Stomach (tissue), 8 donors: ENCODE measurements at regions not wholly inside any gene's neighbourhood (a gene's known extent, or its start where the extent isn't known, plus 50 kb on each side); places are given as distances from the start of the nearest gene placed in this dataset.
A peak's percentile ranks its signal among the peaks of the same experiment; 100 is the strongest.

Experiments
- DNase-seq, 2 donors: peaks; one replicate each; pipeline versions ENCODE4 v3.0.0 to v3.0.0-alpha.2; 2013 to 2019
- H3K27ac ChIP-seq, 5 donors: fragments of 200-600 bp in 4 of 5; sonication (generic) in 4 of 5; one replicate each; pipeline ENCODE4 v1.5.1; 2013 to 2019; ENCODE audit warnings: mild to moderate bottlenecking in 1 of 5, moderate library complexity in 1 of 5
- H3K27me3 ChIP-seq, 3 donors: fragments of 200-600 bp; sonication (generic); one replicate each; pipeline ENCODE4 v1.5.1; 2017 to 2019; ENCODE audit warnings: mixed run types in 1 of 3
- H3K36me3 ChIP-seq, 4 donors: fragments of 200-600 bp; sonication (generic); 1 replicate in 3 of 4; 2 replicates in 1 of 4; pipeline ENCODE4 v1.5.1; 2016 to 2019
- H3K4me1 ChIP-seq, 4 donors: fragments of 200-600 bp; sonication (generic); one replicate each; pipeline ENCODE4 v1.5.1; 2016 to 2019
- H3K4me3 ChIP-seq, 4 donors: fragments of 200-600 bp; sonication (generic) in 3 of 4; one replicate each; pipeline ENCODE4 v1.5.1; 2016 to 2019; ENCODE audit warnings: mild to moderate bottlenecking in 1 of 4
- H3K9me3 ChIP-seq, 4 donors: fragments of 200-600 bp; sonication (generic); one replicate each; pipeline ENCODE4 v1.5.1; 2016 to 2019
- EP300 ChIP-seq: sonication (generic); formaldehyde crosslinking; IDR thresholded peaks from one replicate; pipeline ENCODE4 v1.6.1; 2017; ENCODE audit warnings: antibody characterized with exemption
- POLR2A ChIP-seq, 4 donors: fragments of 450-650 bp; IDR thresholded peaks; one replicate each; pipeline ENCODE4 v1.6.1; 2016; ENCODE audit warnings: antibody characterized with exemption in 4 of 4, control low read depth in 2 of 4, mild to moderate bottlenecking in 1 of 4, moderate library complexity in 1 of 4
- POLR2AphosphoS5 ChIP-seq, 3 donors: sonication (generic); formaldehyde crosslinking; IDR thresholded peaks; one replicate each; pipeline ENCODE4 v1.6.1; 2016; ENCODE audit warnings: antibody characterized with exemption in 3 of 3
- WGBS, 5 donors: extraction: QIAGEN DNeasy Blood & Tissue Kit in 3 of 5; methylation state at CpG; one replicate each; pipeline versions ENCODE4 v1.1.5 to v1.1.7; 2013 to 2018; 5-methylcytosine and 5-hydroxymethylcytosine counted together
- intact Hi-C: fragments of 100-400 bp; cut with DNase I; formaldehyde crosslinking; loops from one replicate; pipeline ENCODE4 v1.15.1; 2023; ENCODE audit warnings: low total_unique reads
- TF ChIP-seq, protein P1 (sequence below), 7 experiments: fragments of 450-650 bp in 4 of 7; fragments of 200-600 bp in 3 of 7; sonication (generic) in 3 of 7; IDR thresholded peaks; one replicate each; pipeline ENCODE4 v1.5.1; 2016 to 2019; ENCODE audit warnings: antibody characterized with exemption in 7 of 7, control low read depth in 2 of 7, mild to moderate bottlenecking in 1 of 7
- donor health status: healthy with polysubstance abuse.
- donor health status: Bipolar disorder and iron deficiency.
- donor health status: healthy.

GRCh38 chr17:73698966-73699365 is 54.7 kb upstream of the SDK2 start:
- TF ChIP-seq POLR2AphosphoS5 (IDR thresholded peaks at IDR 0.05) (no peak), EP300 (no peak), POLR2A (IDR thresholded peaks at IDR 0.05) (no peak)
- TF ChIP-seq, protein P1, sequence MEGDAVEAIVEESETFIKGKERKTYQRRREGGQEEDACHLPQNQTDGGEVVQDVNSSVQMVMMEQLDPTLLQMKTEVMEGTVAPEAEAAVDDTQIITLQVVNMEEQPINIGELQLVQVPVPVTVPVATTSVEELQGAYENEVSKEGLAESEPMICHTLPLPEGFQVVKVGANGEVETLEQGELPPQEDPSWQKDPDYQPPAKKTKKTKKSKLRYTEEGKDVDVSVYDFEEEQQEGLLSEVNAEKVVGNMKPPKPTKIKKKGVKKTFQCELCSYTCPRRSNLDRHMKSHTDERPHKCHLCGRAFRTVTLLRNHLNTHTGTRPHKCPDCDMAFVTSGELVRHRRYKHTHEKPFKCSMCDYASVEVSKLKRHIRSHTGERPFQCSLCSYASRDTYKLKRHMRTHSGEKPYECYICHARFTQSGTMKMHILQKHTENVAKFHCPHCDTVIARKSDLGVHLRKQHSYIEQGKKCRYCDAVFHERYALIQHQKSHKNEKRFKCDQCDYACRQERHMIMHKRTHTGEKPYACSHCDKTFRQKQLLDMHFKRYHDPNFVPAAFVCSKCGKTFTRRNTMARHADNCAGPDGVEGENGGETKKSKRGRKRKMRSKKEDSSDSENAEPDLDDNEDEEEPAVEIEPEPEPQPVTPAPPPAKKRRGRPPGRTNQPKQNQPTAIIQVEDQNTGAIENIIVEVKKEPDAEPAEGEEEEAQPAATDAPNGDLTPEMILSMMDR (IDR thresholded peaks at IDR 0.05) = no peak
- H3K4me3 ChIP-seq = no peak overlapping the region

GRCh38 chr17:73701701-73702100 is 57.5 kb upstream of the SDK2 start:
- no peak overlapping the region for H3K4me3 ChIP-seq
- 38 to 53% (median 44%) methylated on average over 8 of the region's 8 CpGs for WGBS, 5 donors

More at GRCh38 chr17:73698966-73699365, 54.7 kb upstream of the SDK2 start:
- Histone ChIP-seq H3K27me3 (peaks cover 0 to 6% (median 0%) of the 10 kb centered on the region in 3 donors), H3K27ac (no peak overlapping the region), H3K36me3 (no peaks in the 10 kb centered on the region), H3K4me1 (no peaks in the 10 kb centered on the region), H3K9me3 (no peaks in the 10 kb centered on the region)
- intact Hi-C loops = no loop called here
- no peak for DNase-seq
- 66 to 83% (median 72%) methylated on average over 5 of the region's 5 CpGs for WGBS, 5 donors

DNA sequence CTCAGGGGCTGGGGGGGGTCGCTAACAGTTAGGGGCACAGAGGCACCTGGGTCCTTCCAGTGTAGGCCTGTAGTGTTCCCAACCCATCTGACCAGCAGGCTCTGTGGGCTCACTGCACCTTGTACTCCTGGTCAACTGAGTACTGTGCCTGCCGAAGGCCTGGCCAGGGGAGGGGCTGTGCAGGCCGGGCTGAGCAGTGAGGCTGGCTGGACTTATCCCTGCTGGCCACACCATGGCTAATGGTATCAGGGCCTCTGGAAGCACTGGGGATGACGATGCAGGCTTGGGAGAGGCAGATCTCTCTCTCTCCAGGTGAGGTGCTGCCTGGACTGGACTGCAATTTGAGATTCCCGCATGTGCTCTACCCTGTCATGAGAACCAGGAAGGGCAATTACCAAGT is 58.9 kb upstream of the SDK2 start:
- intact Hi-C loops = no loop called here
- DNase-seq = no peak
- 61 to 90% (median 77%) methylated on average over 2 to 5 of the region's 5 CpGs for WGBS, 5 donors
- Histone ChIP-seq H3K27me3 (peaks cover 0 to 24% (median 0%) of the 10 kb centered on the region in 3 donors), H3K27ac (no peak overlapping the region), H3K36me3 (no peaks in the 10 kb centered on the region), H3K4me1 (no peaks in the 10 kb centered on the region), H3K9me3 (peaks cover 0 to 9% (median 6%) of the 10 kb centered on the region in 4 donors), H3K4me3 (no peak overlapping the region)
- TF ChIP-seq POLR2AphosphoS5 (IDR thresholded peaks at IDR 0.05) (no peak), POLR2A (IDR thresholded peaks at IDR 0.05) (no peak), EP300 (no peak)
- TF ChIP-seq, protein P1 (IDR thresholded peaks at IDR 0.05) = no peak

More at GRCh38 chr17:73701701-73702100, 57.5 kb upstream of the SDK2 start:
- H3K27ac ChIP-seq = peak overlapping the region in 1 of 5 donors; percentile 55
- no peak for DNase-seq
- intact Hi-C loops = no loop called here
- no peak for TF ChIP-seq EP300
- TF ChIP-seq POLR2AphosphoS5 (IDR thresholded peaks at IDR 0.05) = no peak
- TF ChIP-seq POLR2A (IDR thresholded peaks at IDR 0.05) = no peak
- TF ChIP-seq, protein P1 (IDR thresholded peaks at IDR 0.05) = no peak
- peaks cover 0 to 18% (median 0%) of the 10 kb centered on the region in 3 donors for H3K27me3 ChIP-seq
- H3K9me3 ChIP-seq = no peaks in the 10 kb centered on the region
- H3K36me3 ChIP-seq = no peaks in the 10 kb centered on the region
- H3K4me1 ChIP-seq = no peaks in the 10 kb centered on the region

GRCh38 chr17:73703917-73704316 is 59.7 kb upstream of the SDK2 start:
- Histone ChIP-seq H3K27ac (no peak overlapping the region), H3K36me3 (no peaks in the 10 kb centered on the region), H3K27me3 (peaks cover 0 to 28% (median 0%) of the 10 kb centered on the region in 3 donors), H3K4me1 (no peaks in the 10 kb centered on the region), H3K4me3 (no peak overlapping the region), H3K9me3 (peaks cover 0 to 9% (median 6%) of the 10 kb centered on the region in 4 donors)
- whole genome bisulfite sequencing, 5 donors = 67 to 89% (median 73%) methylated on average over 2 of the region's 2 CpGs
- intact Hi-C loops = no loop called here
- no peak for DNase-seq
- TF ChIP-seq, protein P1 (IDR thresholded peaks at IDR 0.05) = no peak
- TF ChIP-seq EP300 (no peak), POLR2A (IDR thresholded peaks at IDR 0.05) (no peak), POLR2AphosphoS5 (IDR thresholded peaks at IDR 0.05) (no peak)
